ENCODE measurements at regions not wholly inside any gene's neighbourhood (a gene's known extent, or its start where the extent isn't known, plus 50 kb on each side); places are given as distances from the start of the nearest gene placed in this dataset.
A peak's percentile ranks its signal among the peaks of the same experiment; 100 is the strongest.

- TF ChIP-seq SKI (IDR thresholded peaks at IDR 0.05; ENCODE audit: partially characterized antibody) (peak; percentile 82), HNF1B (CRISPR knock-in tag; IDR thresholded peaks at IDR 0.05) (peak; percentile 38; the same call in 1 of the 2 replicates), STAT6 (CRISPR knock-in tag; IDR thresholded peaks at IDR 0.05; ENCODE audit: borderline replicate concordance) (peak; percentile 71; the same call in 1 of the 2 replicates), NCOA2 (CRISPR knock-in tag; IDR thresholded peaks at IDR 0.05) (peak; percentile 98), CHD4 (IDR thresholded peaks at IDR 0.05; ENCODE audit: borderline replicate concordance, low read length) (peak; percentile 71; the same call in 1 of the 2 replicates), ZNF205 (CRISPR knock-in tag; IDR thresholded peaks at IDR 0.05) (no peak), ZBTB10 (CRISPR knock-in tag; IDR thresholded peaks at IDR 0.05; ENCODE audit: borderline replicate concordance) (0 out of 2 replicates have a peak, but pooled peaks have one; percentile 50), ZNF772 (CRISPR knock-in tag; IDR thresholded peaks at IDR 0.05) (peak; percentile 74; the same call in 1 of the 2 replicates), ZNF280D (CRISPR knock-in tag; IDR thresholded peaks at IDR 0.05) (peak; percentile 64; the same call in 1 of the 2 replicates), ASH2L (IDR thresholded peaks at IDR 0.05; ENCODE audit: insufficient read length, low read depth, low read length) (peak; percentile 96), NR2C2 (CRISPR knock-in tag; IDR thresholded peaks at IDR 0.05; ENCODE audit: borderline replicate concordance) (peak; percentile 55; the same call in 1 of the 2 replicates), NFYC (CRISPR knock-in tag; IDR thresholded peaks at IDR 0.05) (peak; percentile 41; the same call in 1 of the 2 replicates), ZGPAT (CRISPR knock-in tag; IDR thresholded peaks at IDR 0.05) (peak; percentile 77)
Observed at GRCh38 chr2:226515344-226516055, 284.1 kb downstream of the IRS1 start (continued).
